ENCODE measurements at regions not wholly inside any gene's neighbourhood (a gene's known extent, or its start where the extent isn't known, plus 50 kb on each side); places are given as distances from the start of the nearest gene placed in this dataset.
A peak's percentile ranks its signal among the peaks of the same experiment; 100 is the strongest.

- ChIA-PET POLR2A (no interaction called here), CTCF (no interaction called here)
- DNase-seq (ENCODE audit: extremely low spot score), result no peak
- TF ChIP-seq CTCF (IDR thresholded peaks at IDR 0.05; ENCODE audit: control extremely low read depth, extremely low read depth, low read depth, missing control alignments), result no peak
Measured at GRCh38 chr4:11287055-11287454, 141.6 kb downstream of the HS3ST1 start.

- CTCF ChIA-PET, result no interaction called here
- TF ChIP-seq CTCF (IDR thresholded peaks at IDR 0.05; ENCODE audit: control extremely low read depth, extremely low read depth, low read depth, missing control alignments), result no peak
- POLR2A ChIA-PET, result no interaction called here
- peak; percentile 11 for DNase-seq (ENCODE audit: extremely low spot score)
Measured at GRCh38 chr4:11286533-11286932, 142.2 kb downstream of the HS3ST1 start.

GRCh38 chr4:11281720-11282119 is 147.0 kb downstream of the HS3ST1 start:
- POLR2A ChIA-PET, result no interaction called here
- no peak for TF ChIP-seq CTCF (IDR thresholded peaks at IDR 0.05; ENCODE audit: control extremely low read depth, extremely low read depth, low read depth, missing control alignments)
- DNase-seq (ENCODE audit: extremely low spot score), result no peak
- CTCF ChIA-PET, result no interaction called here

GRCh38 chr4:11271263-11271662 is 157.4 kb downstream of the HS3ST1 start:
- ChIA-PET CTCF (no interaction called here), POLR2A (no interaction called here)
- no peak for DNase-seq (ENCODE audit: extremely low spot score)
- no peak for TF ChIP-seq CTCF (IDR thresholded peaks at IDR 0.05; ENCODE audit: control extremely low read depth, extremely low read depth, low read depth, missing control alignments)

GRCh38 chr4:11268149-11268548 is 160.5 kb downstream of the HS3ST1 start:
- ChIA-PET CTCF (interaction anchor here (1.2 kb wide), 1 partner anchor 22 kb away, joined by 3 read pairs; no protein-coding TSS in a partner anchor), POLR2A (no interaction called here)

GRCh38 chr4:11264841-11265240 is 163.9 kb downstream of the HS3ST1 start:
- CTCF ChIA-PET, result no interaction called here
- no peak for TF ChIP-seq CTCF (IDR thresholded peaks at IDR 0.05; ENCODE audit: control extremely low read depth, extremely low read depth, low read depth, missing control alignments)
- POLR2A ChIA-PET, result no interaction called here
- no peak for DNase-seq (ENCODE audit: extremely low spot score)

More at GRCh38 chr4:11268149-11268548, 160.5 kb downstream of the HS3ST1 start:
- no peak for DNase-seq (ENCODE audit: extremely low spot score)
- TF ChIP-seq CTCF (IDR thresholded peaks at IDR 0.05; ENCODE audit: control extremely low read depth, extremely low read depth, low read depth, missing control alignments), result no peak

GRCh38 chr4:11264346-11264745 is 164.3 kb downstream of the HS3ST1 start:
- ChIA-PET CTCF (no interaction called here), POLR2A (no interaction called here)
- DNase-seq (ENCODE audit: extremely low spot score), result no peak
- no peak for TF ChIP-seq CTCF (IDR thresholded peaks at IDR 0.05; ENCODE audit: control extremely low read depth, extremely low read depth, low read depth, missing control alignments)
